Spinal cord (tissue), 9 donors: ENCODE measurements at regions not wholly inside any gene's neighbourhood (a gene's known extent, or its start where the extent isn't known, plus 50 kb on each side); places are given as distances from the start of the nearest gene placed in this dataset.

Experiments
- DNase-seq, 6 donors: peaks; one replicate each; pipeline versions ENCODE4 v3.0.0 to v3.0.0-alpha.2; 2013 to 2015; ENCODE audit warnings: low spot score in 6 of 6, low read depth in 4 of 6
- H3K27ac ChIP-seq: one replicate; pipeline ENCODE4 v1.5.1; 2013; ENCODE audit warnings: low read depth, low read length, control low read depth
- H3K27me3 ChIP-seq: one replicate; pipeline ENCODE4 v1.6.1; 2013; ENCODE audit warnings: low read length; ENCODE audit not compliant: control insufficient read depth, insufficient read depth
- H3K36me3 ChIP-seq: one replicate; pipeline ENCODE4 v1.6.1; 2013; ENCODE audit warnings: low read length; ENCODE audit not compliant: control insufficient read depth, insufficient read depth
- H3K4me1 ChIP-seq: one replicate; pipeline ENCODE4 v1.6.1; 2013; ENCODE audit warnings: low read length; ENCODE audit not compliant: control insufficient read depth, insufficient read depth
- H3K4me3 ChIP-seq: one replicate; pipeline ENCODE4 v1.5.1; 2013; ENCODE audit warnings: low read depth, low read length, control low read depth
- H3K9me3 ChIP-seq: one replicate; pipeline ENCODE4 v1.6.1; 2013; ENCODE audit warnings: low read length; ENCODE audit not compliant: control insufficient read depth, insufficient read depth
- whole genome bisulfite sequencing: methylation state at CpG from one replicate; pipeline ENCODE4 v1.1.5; 2013; ENCODE audit warnings: missing lambda C conversion rate; ENCODE audit not compliant: insufficient coverage; 5-methylcytosine and 5-hydroxymethylcytosine counted together
- donor health status: healthy.

DNA sequence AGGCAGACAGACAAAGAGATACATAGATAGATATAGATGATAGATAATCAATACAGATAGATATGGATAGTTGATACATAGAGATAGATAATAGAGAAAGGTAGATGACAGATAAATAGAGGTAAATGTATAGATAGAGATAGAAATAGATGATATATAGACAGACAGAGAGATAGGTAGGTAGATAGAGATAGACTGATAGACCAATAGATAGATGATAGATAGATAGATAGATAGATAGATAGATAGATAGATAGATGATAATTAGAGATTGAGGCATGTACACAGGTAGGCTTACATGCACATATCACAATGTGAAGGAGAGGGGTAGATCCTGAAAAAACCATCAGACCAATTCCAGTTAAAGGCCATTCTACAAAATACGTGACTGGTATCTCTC lies 724.7 kb downstream of the GALR1 start:
- H3K4me3 ChIP-seq: no peak overlapping the region
- no peak for DNase-seq
- no peaks in the 10 kb centered on the region for H3K36me3 ChIP-seq
- no peaks in the 10 kb centered on the region for H3K4me1 ChIP-seq
- H3K9me3 ChIP-seq: no peaks in the 10 kb centered on the region
- WGBS: 100% methylated on average over 1 of the region's 1 CpG
- no peak overlapping the region for H3K27ac ChIP-seq
- H3K27me3 ChIP-seq: peaks cover 2% of the 10 kb centered on the region

DNA sequence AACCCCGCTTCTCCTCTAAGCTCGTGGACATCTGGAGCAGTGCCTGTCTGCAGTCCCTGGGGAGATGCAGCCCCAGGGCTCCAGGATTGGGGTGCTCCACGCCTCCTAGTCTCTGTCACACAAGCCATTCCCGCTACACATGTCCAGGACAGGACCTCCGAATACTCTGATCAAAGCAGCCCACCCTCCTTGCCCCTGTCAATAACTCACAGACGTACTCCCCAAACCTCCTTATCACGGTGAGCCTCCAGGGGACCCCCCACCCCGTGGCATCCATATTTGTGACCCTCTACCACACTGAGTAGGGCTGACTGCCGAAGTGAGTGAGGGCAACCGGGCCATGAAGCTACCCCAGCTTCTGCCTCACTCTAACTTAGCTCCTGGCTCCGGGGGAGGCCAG lies 727.7 kb downstream of the GALR1 start:
- no peak for DNase-seq
- no peak overlapping the region for H3K4me3 ChIP-seq
- no peak overlapping the region for H3K27ac ChIP-seq
- 92% methylated on average over 9 of the region's 11 CpGs for WGBS
- no peaks in the 10 kb centered on the region for H3K4me1 ChIP-seq
- no peaks in the 10 kb centered on the region for H3K27me3 ChIP-seq
- no peaks in the 10 kb centered on the region for H3K9me3 ChIP-seq
- H3K36me3 ChIP-seq: no peaks in the 10 kb centered on the region

DNA sequence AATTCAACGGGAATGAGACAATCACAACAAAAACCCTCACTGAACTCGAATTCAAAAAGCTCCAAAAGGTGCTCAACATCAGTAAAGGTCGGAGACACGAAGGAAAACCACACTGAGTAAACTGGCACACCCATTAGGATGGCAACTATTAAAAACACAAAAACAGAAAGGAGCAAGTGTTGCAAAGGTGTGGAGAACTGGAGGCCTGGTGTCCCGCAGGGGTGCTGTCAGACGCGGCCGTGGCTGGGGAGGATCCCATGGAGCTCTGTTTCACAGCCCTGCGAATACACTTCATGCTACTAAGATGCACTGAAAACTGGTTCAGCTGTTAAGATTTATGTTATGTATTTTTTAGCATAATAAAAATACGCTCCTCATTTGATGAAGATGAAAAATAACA lies 730.6 kb downstream of the GALR1 start:
- Histone ChIP-seq H3K36me3 (no peaks in the 10 kb centered on the region), H3K9me3 (no peaks in the 10 kb centered on the region)
- no CpG with 5 or more reads among the region's 10 CpGs for WGBS

DNA sequence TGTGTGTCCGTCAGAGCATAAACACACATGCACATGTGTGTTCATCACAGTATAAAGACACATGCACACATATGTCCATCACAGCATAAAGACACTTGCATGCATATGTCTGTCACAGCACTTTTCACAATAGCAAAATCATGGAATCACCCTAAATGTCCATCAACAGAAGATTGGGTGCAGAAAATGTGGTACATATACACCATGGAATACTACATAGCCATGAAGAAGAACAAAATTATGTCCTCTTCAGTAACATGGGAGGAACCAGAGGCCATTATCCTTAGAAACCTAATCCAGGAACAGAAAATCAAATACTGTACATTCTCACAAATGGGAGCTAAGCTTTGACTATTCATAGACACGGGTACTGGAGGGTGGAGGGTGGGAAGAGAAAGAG lies 732.2 kb downstream of the GALR1 start:
- Histone ChIP-seq H3K4me1 (no peaks in the 10 kb centered on the region), H3K27me3 (no peaks in the 10 kb centered on the region), H3K27ac (no peak overlapping the region), H3K4me3 (no peak overlapping the region), H3K9me3 (no peaks in the 10 kb centered on the region), H3K36me3 (no peaks in the 10 kb centered on the region)
- no peak for DNase-seq
- WGBS: 90% methylated on average over 1 of the region's 2 CpGs

More for the DNA sequence above, 730.6 kb downstream of the GALR1 start:
- no peaks in the 10 kb centered on the region for H3K4me1 ChIP-seq
- no peak overlapping the region for H3K4me3 ChIP-seq
- H3K27ac ChIP-seq: no peak overlapping the region
- no peaks in the 10 kb centered on the region for H3K27me3 ChIP-seq
- no peak for DNase-seq

DNA sequence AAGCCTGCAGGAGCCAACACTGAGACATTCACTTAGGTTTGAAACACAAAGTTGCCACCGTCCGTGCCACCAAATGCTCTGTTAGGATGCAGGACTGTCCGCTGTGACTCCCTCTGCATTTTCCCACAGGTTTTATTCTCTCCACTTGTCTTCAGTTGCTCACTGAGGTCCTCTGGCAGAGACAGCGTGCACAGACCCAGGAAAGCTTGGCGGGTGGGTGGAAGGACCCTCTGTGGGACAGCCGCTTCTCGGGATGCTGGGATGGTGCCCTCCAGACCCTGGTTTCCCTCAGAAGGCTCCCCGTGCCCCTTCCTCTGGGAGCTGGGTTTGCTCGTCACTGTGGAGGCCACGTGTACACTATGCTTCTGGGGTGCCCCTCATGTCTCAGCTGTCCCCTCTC lies 733.6 kb downstream of the GALR1 start:
- Histone ChIP-seq H3K27ac (no peak overlapping the region), H3K4me3 (no peak overlapping the region), H3K36me3 (no peaks in the 10 kb centered on the region), H3K27me3 (no peaks in the 10 kb centered on the region), H3K9me3 (no peaks in the 10 kb centered on the region), H3K4me1 (no peaks in the 10 kb centered on the region)
- 93% methylated on average over 10 of the region's 10 CpGs for WGBS
- no peak for DNase-seq

DNA sequence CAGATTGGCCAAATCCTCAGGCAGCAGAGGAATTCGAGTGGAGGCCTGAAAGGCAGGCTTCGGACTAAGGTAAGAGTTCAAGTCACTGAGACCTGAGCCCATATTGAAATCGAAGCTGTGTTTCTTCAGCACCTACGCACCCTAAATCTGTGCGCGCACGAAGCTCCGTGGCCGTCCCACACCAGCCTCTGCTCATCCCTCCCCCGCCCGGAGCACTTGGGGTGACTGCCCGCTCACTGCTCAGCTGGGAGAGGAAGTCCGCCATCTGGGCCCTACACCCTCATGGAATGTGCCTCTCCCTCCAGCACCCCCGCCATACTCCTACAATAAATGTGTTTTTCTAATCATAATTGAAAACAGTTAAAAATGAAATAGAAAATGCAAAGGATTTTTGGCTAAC lies 734.5 kb downstream of the GALR1 start:
- no peak overlapping the region for H3K4me3 ChIP-seq
- no peak overlapping the region for H3K27ac ChIP-seq
- H3K27me3 ChIP-seq: no peaks in the 10 kb centered on the region
- DNase-seq: no peak
- 92% methylated on average over 12 of the region's 14 CpGs for WGBS
- no peaks in the 10 kb centered on the region for H3K4me1 ChIP-seq
- no peaks in the 10 kb centered on the region for H3K9me3 ChIP-seq
- H3K36me3 ChIP-seq: no peaks in the 10 kb centered on the region

DNA sequence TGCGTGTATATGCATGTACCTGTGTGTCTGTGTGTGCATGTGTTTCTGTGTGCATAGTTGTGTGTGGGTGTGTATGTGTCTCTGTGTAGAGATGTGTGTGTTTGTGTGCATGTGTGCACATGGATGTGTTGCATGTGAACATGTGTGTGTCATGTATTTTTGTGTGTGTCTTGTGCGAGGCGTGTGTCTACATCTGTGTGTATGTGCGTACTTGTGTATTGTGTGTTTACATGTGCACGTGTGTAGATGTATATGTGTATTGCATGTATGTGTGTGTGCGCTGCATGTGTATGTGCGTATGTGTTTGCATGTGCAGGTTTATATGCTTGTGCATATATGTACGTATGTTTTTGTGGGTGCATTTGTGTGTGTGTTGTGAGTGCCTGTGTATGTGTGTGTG lies 735.2 kb downstream of the GALR1 start:
- H3K27me3 ChIP-seq: no peaks in the 10 kb centered on the region
- H3K4me1 ChIP-seq: no peaks in the 10 kb centered on the region
- H3K36me3 ChIP-seq: no peaks in the 10 kb centered on the region
- no peak overlapping the region for H3K27ac ChIP-seq
- DNase-seq: no peak
- 98% methylated on average over 8 of the region's 8 CpGs for WGBS
- H3K4me3 ChIP-seq: no peak overlapping the region
- no peaks in the 10 kb centered on the region for H3K9me3 ChIP-seq

DNA sequence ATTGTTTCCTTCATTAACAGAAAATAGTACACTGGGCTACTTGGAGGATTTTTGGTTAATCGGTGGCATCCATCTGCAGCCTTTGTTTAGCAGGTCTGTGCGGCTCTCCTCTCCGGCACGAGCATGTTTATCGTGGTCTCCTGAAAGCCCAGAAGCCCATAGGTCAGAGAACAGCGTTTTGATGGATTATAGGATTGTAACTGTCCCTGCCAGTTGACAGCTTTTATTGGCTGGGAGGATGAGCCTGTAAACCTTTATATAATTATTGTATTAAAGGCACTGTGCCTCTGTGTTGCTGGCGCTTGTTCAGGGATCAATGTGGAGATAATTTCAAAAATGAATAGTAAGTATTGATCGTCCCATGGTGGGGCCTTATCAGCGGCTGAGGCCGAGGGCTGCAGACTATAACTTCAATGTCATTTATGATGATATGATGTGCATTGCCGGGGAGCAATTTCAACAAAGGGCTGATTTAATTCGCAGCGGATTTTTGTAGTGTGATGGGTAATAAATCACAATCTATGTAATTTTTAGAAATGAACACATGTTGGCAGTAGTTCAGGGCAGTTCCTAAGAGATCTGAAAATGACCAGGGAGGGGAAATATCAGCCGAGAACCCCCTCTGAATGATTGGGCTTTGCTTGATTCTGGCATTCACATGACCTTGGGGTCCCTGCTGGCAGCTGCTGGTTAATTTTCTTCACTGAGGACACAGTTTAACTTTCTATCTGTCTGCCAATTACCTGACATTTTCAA lies 736.1 kb downstream of the GALR1 start:
- DNase-seq: peak in 1 of 6 donors; percentile 59
- no peak overlapping the region for H3K4me3 ChIP-seq
- no peak overlapping the region for H3K27ac ChIP-seq
- H3K36me3 ChIP-seq: no peaks in the 10 kb centered on the region
- no peaks in the 10 kb centered on the region for H3K27me3 ChIP-seq
- WGBS: 50% methylated on average over 6 of the region's 14 CpGs
- H3K4me1 ChIP-seq: no peaks in the 10 kb centered on the region
- no peaks in the 10 kb centered on the region for H3K9me3 ChIP-seq

DNA sequence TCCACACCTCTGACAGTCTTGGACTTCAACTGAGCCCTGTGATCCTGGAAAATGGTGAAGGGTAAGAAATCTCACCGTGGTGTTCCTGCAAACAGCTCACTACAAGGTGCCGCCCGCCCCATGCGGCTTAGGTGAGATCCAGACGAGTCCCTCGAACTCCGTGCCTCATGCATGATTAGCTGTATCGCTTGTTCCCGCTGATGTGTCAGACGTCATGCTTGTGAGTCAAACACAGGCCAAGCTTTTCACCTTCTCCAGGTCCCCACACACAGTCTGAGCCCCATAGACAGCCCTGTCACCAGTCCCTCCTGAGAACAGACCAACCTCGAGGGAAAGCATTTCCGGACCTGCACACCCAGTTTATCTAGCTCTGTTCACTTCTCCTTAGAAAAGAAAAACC lies 740.5 kb downstream of the GALR1 start:
- no peaks in the 10 kb centered on the region for H3K4me1 ChIP-seq
- H3K27ac ChIP-seq: no peak overlapping the region
- H3K4me3 ChIP-seq: no peak overlapping the region
- DNase-seq: no peak
- WGBS: 95% methylated on average over 12 of the region's 12 CpGs
- no peaks in the 10 kb centered on the region for H3K9me3 ChIP-seq
- no peaks in the 10 kb centered on the region for H3K27me3 ChIP-seq
- H3K36me3 ChIP-seq: no peaks in the 10 kb centered on the region

DNA sequence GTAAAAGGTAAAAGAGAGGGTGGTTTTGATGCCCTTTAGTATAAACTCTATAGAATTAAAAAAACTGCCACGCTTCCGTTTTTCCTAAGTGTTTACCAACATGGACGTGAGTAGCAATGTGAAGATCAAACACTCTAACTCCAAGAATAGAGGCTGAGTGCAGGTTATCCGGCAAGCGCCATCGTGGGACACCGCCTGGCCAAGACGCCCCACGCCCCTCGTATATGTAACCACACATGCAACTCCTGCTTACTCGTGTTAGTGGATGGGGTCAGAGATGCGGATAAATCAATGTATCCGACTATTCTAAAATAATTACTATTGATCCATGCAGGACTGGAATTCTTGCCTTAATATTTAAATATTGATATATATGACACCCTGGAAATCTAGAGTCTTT lies 741.3 kb downstream of the GALR1 start:
- no peaks in the 10 kb centered on the region for H3K27me3 ChIP-seq
- H3K27ac ChIP-seq: no peak overlapping the region
- H3K4me1 ChIP-seq: no peaks in the 10 kb centered on the region
- H3K4me3 ChIP-seq: no peak overlapping the region
- no peaks in the 10 kb centered on the region for H3K36me3 ChIP-seq
- no peaks in the 10 kb centered on the region for H3K9me3 ChIP-seq
- no CpG with 5 or more reads among the region's 13 CpGs for WGBS
- no peak for DNase-seq
